Gastroesophageal sphincter (tissue), 3 donors: ENCODE measurements at regions not wholly inside any gene's neighbourhood (a gene's known extent, or its start where the extent isn't known, plus 50 kb on each side); places are given as distances from the start of the nearest gene placed in this dataset.

ENCODE experiments used
- CTCF ChIP-seq, 4 experiments: fragments of 200-600 bp in 2 of 4; fragments of 450-650 bp in 2 of 4; sonication (generic) in 1 of 4; IDR thresholded peaks; one replicate each; pipeline ENCODE4 v1.5.1; 2017 to 2019; ENCODE audit warnings: antibody characterized with exemption in 4 of 4, mild to moderate bottlenecking in 2 of 4, moderate library complexity in 2 of 4
- POLR2AphosphoS5 ChIP-seq: sonication (generic); formaldehyde crosslinking; IDR thresholded peaks from one replicate; pipeline ENCODE4 v1.6.1; 2017; ENCODE audit warnings: antibody characterized with exemption

GRCh38 chr1:60922304-60922703, 160.1 kb upstream of the NFIA start:
- TF ChIP-seq CTCF (IDR thresholded peaks at IDR 0.05) (no peak), POLR2AphosphoS5 (no peak)
